CD4-positive, alpha-beta T cell treated with Interleukin-17A for 1 hour (primary cell): ENCODE measurements at regions not wholly inside any gene's neighbourhood (a gene's known extent, or its start where the extent isn't known, plus 50 kb on each side); places are given as distances from the start of the nearest gene placed in this dataset.
"Not testable (repeated sequence)": the region's sequence is repeated elsewhere in the genome, so short reads cannot be mapped to it uniquely, and the experiment has no call there.

Source experiments
- DNase-seq: peaks from one replicate; pipeline ENCODE4 v3.0.0-alpha.2; 2020

DNA sequence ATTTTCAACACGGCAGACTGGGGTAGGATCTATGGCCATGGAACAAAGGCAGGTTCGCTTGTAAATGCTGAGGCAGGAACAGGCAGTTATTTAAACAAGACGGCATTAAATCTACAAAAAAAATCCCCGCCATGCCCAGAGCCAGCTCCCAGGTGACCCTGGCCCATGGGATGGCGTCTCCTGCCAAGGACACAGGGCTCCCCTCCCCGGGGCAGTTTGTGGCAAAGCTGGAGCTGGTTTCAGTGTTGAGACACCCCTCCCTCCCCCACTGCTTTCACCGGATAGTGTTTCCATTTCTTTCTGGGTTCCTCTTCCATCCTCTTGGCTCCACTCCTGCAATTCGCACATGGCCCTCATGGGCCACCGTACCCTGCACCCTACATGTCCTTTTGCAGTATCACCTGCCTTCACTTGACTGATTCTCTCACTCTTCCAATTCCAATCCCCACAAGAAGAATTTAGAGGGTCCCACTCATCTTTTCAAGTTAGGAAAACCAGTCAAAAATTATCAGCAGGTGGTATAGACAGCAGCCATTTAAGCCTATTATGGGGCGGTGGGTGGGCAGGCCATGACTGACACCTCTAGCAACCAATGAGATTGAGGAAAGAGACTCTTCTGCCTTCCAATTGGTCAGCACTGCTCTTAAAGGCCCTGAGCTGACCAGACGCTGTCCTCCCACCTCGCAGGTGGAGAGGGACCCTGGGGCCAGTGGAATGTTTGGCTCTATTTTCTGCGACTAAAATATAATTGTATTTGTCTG lies 52.0 kb downstream of the OLIG1 start:
- DNase-seq = peak; percentile 10

DNA sequence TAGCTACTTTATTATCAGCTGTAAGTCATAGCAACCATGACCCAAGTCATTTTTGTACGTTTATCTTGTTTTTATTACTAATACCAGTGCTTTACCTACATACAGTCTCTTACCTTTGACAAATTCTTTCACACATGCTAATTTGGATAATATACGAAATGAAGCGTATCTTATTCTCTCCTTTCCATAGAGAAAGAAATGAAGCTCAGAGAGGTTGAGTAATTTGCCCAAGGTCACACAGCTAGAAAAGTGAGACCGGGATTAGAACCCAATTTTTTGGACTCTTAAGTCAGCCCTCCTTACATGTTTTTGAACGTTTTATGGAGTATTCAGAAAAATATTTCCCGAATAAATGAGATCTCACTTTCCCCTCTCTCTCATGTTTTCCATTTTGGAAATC lies 52.6 kb downstream of the OLIG1 start:
- DNase-seq = no peak

DNA sequence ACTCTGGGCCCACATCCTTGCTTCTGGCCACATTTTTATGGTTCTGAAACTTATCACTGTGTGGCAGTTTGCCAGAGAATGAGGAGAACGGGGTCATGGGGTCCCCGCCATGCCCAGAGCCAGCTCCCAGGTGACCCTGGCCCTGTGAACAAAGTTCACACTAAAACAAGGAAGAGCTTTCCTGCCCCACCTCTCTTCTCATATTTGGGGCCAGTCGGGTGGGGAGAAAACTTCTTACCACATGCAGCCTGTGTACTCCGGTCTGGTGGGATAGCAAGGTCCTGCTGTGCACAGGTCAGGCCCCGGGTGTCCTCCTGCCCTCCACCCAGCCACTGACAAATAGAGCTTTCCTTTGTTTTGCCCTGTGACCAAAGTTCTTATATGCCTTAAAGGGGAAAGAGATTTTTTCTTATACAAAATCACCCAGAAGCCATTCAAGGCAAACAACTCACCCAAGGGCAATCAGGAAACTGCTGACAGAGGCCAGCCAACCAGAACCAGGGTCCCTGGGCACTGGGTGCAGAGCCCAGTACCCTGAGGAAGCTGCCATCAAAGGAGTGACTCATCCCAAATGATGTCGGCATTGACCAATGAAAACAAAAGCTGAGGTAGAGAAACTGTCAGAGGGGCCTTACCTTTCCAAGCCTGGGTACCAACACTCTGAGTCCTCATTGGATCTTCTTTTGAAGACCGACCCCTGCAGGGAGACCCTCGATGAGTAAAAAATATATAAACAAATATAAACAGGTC lies 53.6 kb downstream of the OLIG1 start:
- no peak for DNase-seq

DNA sequence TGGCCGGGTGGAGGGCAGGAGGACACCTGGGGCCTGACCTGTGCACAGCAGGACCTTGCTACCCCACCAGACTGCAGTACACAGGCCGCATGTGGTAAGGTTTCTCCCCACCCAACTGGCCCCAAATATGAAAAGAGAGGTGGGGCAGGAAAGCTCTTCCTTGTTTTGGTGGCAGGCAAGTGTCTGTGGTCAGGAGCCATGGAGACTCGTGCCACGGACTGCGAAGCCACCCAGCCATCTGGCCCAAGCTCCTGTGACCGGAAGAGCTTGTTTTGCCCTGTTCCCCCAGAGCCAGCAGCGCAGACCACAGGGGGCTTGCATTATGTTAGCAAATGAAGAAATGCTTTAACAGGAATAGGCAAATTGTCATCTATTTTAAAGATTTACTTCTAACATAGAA lies 54.9 kb downstream of the OLIG1 start:
- DNase-seq = no peak

DNA sequence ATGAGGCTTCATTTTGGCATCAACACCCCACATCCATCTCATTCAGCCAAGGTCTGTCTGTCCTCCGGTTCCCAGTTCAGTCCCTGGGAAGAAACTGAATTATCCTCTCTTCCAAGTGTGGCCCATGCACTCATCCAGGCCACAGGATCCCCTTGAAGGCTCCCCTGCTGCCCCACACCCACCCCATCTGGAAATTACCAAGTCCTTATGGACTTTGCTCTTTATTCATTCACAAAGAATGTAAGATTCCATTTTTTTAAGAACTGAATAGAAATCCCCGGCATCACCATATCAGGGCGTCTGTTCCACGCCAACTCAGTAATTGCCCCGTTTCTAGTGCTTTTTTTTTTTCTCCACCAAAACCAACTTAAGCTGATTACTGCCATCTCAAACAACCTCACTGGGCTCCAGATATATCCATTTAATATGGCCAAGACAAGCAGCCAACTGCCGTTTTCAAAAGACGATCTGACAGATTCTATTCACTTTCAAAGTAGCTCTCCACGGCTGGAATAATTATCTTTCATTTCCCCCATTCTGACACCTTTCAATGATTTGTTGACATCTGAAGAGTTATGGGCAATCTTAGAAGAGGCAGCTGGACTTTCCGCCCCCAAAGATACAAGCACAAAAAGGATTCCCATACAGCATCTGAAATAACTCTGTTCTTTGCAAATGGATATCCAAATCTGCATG lies 55.9 kb downstream of the OLIG1 start:
- no peak for DNase-seq

DNA sequence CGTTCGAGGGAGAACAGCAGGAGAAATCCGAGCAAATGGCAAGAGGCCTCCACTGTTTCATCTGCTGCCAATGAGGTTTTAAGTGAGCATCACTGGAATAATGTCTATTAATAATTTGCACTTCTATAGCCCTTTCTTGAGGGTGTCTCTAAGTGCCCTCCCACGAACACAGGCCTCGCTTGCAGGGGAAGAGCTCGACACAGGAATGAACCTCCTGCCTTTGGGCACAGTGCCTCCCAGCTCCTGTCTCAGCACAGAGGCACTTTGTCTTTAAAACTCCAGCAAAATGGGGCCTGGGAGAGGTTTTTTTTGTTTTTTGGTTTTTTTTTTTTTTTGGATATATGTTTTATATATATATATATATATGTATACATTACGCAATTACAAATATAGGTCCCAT lies 56.6 kb downstream of the OLIG1 start:
- DNase-seq = no peak

DNA sequence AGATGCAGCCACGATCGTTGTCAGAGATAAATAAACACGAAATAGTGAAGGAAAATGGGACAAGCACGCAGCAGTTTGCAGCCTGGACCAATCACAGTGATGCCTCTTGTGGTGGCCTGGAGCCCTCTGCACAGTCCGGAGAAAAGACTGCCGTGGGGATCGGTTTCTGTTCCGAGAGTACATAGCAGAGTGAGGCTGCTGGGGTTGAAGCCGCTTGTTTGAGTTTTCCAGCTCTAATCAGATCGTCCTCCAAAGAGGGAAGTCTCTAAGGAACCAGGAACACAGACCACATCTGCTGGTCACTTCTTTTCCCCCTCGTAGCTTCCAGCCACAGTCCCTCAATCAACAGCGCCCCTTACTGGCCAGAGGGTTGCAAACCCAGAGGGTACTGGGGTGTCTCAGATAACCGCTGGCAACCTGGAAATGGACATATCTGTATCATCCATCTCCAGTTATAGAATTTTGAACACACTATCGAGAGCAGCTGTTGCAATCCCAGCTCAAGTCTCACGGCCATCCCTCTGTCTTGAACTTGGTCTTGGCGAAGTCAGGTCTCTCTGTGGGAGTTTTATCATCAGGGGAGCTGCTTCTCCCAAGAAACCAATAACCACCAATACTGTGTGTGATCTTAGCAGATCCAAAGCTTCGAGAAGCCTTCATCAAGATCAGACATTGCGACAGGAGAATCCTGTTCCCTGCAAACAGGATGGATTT lies 57.4 kb downstream of the OLIG1 start:
- DNase-seq = peak; percentile 64

DNA sequence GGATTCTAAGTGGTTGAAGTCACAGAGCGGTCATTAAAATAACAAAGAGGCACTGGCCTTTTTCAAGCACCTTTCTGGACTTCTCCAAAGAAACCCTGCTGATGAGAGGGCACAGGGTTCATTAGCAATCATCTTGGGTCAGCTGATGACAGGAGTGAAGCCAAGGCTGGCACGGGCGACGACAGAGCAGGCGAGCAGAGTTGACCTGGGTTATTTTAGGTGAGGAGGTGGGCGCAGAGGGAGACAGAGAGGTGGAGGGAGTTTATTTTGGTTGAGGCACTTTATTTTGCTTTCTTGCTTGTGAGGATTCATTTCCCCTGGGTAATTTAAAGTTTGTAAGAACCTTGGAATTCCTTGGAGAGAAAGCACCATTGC lies 57.9 kb downstream of the OLIG1 start:
- DNase-seq = no peak

DNA sequence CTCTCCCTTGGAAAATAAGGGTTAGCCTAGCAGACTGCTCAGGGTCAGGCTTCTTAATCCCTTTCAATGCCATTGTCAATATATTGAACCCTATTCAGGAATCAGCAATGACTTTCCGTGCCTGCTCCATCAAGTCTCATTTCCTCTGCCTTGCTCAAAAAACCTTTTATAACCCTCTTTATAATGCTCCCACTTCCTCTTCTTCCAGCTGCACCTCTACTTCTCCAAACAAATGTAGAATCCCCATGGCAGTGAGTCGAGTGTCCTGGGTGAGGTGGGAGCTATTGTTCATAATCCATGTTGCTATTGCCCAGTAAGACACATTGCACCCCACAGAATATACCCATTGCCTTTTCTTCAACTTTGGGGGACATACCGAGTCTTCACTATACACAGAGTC lies 58.6 kb downstream of the OLIG1 start:
- no peak for DNase-seq

DNA sequence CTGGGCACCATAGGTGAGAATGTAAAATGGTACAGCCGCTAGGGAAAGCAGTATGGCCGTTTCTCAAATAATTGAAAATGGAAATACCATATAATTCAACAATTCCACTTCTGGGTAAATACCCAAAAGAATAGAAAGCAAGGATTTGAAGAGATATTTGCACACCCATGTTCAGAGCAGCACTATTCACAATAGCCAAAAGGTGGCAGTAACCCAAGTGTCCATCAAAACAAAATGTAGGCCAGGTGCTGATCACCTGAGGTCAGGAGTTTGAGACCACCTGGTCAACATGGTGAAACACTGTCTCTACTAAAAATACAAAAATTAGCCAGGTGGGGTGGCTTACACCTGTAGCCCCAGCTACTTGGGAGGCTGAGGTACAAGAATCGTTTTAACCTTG lies 62.1 kb downstream of the OLIG1 start:
- peak; percentile 29 for DNase-seq

DNA sequence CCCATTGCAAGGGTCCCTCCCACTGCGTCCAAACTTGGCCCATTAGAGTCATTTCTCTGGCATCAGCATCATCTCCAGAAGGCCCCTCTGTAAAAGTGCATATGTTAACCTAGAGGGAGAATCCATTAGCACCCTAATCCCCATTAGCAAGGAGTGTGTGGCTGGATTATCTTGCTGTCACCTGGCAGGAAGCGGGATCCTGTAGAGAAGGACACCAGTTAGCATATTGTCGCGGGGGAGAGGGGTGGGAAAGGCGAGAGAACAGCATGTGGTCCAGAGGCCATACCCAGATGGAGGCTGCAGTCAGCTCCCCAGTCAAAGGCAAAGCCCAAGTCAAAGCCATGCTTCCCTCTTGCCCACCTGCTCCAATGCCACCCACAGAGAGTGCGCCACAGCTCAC lies 64.0 kb downstream of the OLIG1 start:
- no peak for DNase-seq

DNA sequence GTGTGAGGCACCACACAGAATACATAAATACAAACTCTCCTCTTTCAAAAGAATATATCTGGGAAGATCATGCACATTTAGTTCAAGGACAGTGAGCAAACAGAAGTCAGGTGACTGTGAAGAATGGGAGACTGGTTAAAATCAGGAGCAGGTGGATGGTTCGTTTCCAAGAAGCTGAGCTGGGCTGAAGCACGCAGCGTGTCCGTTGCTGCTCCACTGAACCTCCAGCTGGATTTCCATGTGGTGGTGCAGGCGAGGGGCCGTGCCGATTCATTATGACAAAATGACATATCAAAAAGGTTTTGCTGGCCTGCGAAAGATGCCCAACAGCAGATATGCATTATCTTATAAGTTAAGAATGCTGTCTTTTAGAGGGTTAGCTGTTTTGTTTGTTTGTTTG lies 66.0 kb downstream of the OLIG1 start:
- DNase-seq = no peak

DNA sequence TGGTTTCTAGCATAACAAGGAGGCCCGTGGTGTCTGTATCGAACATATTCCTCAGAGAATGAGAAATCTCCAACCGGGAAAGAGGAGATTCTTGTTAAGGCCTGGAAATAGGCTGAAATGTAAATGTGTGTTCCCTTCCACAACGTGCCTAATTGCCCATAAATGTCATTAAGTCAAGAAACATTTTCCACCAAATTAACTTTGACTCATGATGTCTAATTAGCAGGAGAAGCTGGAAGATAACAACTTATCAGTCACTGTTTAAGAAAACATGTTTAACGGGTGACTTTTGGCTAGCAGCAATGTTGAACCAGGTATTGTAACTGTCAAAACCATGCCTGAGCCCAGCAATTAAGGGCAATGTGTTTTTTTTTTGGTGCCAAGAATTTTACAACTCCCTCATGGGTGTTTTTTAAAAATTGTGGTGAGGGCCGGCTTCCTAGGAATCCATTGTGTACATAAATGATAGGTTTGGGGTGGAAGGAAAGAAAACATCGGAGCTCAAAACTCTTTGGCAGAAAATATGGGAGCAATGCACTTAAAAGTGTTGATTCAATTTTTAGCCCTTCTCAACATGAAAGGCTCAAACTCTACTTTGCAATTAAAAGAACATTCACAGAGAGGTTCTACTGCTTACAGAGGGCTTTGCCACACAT lies 67.0 kb downstream of the OLIG1 start:
- DNase-seq = no peak

DNA sequence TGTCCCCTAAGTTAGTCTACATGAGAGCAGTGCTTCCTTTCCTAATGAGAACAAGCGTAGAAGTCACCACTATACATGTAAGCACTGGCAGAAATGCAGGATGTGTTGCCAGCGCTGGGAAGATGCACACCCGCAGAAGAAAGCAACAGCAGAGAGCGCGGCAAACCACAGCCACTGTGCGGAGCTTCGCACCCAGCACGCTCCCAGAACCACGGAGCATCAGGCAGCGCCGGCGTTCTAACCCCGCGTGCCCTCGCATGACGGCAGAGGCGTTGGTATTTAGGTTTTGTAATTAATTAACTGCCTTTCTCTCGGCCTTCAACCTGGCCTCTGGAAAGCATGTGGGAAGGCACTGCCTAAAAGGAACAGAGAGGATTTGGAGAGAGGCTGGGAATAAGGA lies 69.1 kb downstream of the OLIG1 start:
- DNase-seq = no peak

DNA sequence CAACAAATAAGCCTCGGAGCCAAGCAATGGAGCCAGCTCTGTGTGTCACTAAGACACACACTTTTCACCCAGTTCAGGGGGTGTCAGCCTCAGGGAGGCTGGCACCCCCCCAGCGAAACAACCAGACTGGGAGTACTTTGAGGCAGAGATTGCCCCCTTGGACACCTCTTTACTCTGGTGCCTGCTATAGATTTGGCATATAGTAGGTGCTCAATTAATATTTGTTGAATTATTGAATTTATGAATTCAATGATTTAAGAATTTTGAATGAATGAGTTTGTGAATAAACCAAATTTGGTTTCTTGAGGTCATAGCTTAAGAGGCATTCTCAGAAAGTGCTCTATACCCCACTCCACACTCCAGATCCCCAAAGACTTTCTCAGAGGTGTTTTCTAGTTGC lies 70.3 kb downstream of the OLIG1 start:
- DNase-seq = no peak

DNA sequence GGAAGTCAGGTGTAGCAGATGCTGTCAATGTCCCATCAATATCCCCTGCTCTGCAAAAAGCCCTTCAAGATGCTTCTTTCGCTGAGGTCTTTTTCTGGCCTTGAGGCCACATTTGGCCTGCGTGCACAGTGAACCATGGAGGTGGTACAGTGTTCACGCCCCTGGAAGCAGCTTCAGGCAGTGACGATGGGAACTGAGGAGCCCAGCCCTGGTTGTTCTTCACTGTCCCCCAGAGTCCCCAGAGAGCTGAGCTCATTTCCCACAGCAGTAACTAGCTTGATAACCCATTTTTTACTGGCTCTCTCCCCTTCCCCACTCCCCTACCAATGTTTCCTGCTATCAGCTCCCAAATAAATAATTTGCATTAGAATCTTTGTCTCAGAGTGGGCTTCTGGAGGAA lies 76.5 kb downstream of the OLIG1 start:
- DNase-seq = no peak

DNA sequence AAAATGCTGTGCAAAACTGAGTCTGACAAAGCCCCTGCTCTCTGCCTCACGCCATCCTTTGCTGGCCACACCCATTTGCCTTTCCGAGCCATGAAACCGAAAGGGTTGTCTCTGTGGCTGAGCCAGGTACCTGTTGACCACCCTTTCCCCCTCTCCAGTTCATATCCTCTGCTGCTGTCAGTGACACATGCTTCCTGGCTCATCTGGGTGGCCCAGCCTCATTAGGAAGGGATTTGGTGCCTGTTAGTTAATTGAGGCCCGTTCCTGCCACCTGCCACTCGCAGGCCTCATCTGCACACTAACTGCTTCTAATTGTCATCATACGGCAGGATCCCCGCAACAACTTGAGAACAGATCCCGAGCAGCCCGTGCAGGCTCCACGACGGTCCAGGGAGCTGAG lies 79.2 kb downstream of the OLIG1 start:
- DNase-seq = no peak

DNA sequence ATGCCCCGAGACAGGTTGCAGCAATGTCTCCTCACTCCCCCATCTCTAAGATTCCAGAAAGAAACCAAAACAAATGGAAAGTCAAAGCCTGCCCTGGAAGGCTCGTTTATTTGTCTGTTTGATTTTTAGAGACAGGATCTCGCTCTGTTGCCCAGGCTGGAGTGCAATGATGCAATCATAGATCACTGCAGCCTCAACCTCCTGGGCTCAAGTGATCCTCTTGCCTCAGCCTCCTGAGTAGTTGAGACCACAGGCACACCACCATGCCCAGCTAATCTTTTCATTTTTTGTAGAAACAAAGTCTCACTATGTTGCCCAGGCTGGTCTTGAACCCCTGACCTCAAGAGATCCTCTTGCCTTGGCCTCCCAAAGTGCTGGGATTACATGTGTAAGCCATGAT lies 78.8 kb upstream of the IFNAR2 start:
- not testable (repeated sequence) for DNase-seq

DNA sequence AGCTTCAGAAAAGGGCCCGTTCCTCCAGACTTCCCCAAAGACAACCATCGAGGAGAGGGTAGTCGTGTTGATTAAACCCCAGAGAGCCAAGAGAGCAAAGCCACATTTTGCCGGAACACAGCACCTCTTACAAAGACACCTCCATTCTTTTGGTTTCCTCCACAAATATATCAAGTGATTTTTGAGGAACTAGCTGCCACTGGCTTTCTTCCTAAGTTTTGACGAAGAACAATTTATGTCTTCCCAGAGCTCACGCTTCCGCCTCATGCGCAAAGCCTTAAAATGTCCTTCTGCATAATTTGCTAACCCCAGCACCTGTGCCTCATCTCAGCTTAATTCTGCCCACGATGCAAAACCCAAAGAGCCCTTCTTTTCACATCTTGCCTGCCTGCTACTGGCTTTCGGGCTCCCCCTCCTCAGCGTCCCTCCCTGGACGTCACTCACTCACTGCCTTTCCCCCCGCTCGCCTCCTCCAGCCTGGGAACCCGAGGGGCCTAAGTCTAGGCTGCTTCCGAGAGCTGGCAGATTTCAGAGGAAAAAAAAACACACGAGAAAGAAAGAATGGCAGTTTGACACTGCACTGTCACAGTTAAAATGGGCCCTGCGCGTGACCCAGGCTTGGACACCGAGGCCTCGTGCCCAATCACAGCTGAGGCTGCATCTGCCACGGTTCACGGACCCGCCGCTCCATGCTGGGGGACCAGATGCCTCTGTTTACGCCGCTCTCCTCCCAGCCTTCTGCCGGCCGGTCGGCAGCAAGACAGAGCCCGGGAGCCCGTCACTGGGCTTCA lies 77.6 kb upstream of the IFNAR2 start:
- DNase-seq = no peak

DNA sequence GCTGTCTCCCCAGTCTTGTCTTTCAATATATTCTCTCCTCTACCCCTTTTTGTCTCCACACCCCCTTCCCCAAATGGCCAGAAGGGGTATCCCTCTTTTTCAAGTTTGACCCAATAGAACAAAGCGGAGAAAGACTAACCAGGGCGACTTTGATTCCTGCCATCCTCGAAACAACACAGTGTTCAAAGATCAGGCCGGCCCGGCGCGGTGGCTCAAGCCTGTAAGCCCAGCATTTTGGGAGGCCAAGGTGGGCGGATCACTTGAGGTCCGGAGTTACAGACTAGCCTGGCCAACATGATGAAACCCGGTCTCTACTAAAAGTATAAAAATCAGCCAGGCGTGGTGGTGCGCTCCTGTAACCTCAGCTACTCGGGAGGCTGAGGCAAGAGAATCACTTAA lies 77.0 kb upstream of the IFNAR2 start:
- no peak for DNase-seq

DNA sequence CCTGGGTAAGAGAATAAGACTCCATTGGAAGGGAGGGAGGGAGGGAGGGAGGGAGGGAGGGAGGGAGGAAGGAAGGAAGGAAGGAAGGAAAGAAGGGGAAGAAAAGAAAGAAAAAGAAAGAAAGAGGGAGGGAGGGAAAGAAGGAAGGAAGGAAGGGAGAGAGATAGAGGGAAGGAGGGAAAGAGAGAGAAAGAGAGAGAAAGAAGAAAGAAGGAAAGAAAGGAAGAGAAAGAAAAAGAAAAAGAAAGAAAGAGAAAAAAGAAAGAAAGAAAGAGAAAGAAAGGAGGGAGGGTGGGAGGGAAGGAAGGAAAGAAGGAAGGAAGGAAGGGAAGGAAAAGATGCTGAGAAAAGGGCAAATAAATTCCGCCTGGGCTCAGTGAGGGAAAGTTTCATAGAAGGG lies 74.7 kb upstream of the IFNAR2 start:
- no peak for DNase-seq

DNA sequence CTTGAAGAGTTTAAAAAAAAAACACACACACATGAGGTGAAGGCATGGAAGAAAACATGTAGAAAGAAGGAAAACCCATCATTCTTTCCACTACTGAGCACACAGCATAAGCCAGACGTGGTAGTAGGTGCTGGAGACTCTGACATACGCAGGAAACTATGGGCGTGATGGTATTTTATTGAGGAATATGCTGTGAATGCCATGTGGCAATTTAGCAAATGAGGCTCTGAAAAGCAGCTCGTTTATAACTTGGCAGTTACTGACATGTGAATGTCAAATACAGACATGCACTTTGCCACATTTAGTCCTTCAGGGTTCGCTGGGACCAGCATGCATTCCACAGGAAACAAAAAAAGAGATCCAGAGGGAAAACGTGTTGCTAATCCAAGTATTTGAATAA lies 74.3 kb upstream of the IFNAR2 start:
- no peak for DNase-seq
